GM18907 (cell line): ENCODE measurements at regions not wholly inside any gene's neighbourhood (a gene's known extent, or its start where the extent isn't known, plus 50 kb on each side); places are given as distances from the start of the nearest gene placed in this dataset.

Source experiments
- ATAC-seq: cut with Tn5 transposase; IDR thresholded peaks from one replicate; pipeline ENCODE4 v1.9.1; 2021; ENCODE audit warnings: mild to moderate bottlenecking, moderate library complexity; ENCODE audit not compliant: unreplicated experiment

DNA sequence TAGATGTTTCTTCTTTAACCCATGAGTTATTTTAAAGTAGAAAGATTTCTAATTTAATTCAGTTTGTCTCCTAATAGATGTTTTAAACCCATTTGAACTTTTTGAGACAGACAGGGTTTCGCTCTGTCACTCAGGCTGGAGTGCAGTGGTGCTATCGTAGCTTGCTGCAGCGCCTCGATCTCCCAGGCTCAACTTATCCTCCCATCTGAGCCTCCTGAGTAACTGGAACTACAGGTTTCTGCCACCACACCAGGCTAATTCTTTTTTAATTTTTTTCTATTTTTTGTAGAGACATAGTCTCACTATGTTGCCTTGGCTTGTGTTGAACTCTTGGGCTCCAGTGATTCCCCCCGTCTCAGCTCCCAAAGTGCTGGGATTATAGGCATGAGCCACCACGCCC lies 53.0 kb upstream of the RAB18 start:
- ATAC-seq = no peak

DNA sequence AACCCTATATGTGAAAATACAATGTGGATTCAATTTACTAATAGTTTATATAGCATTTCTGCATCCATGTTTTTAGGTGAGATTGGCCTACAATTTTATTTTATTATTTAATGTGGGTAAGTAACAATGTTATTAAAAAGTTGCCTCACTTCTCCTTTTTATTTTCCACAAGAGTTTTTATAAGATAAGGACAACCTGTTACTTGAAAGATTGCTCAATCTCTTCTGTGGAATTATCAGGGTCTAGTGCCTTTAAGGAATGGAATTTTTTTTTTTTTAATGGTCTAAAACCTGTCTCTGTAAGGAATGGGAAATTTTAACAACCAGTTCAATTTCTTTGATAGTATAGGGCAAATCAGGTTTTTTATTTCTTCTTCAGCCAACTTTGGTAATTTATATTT lies 53.9 kb upstream of the RAB18 start:
- no peak for ATAC-seq

DNA sequence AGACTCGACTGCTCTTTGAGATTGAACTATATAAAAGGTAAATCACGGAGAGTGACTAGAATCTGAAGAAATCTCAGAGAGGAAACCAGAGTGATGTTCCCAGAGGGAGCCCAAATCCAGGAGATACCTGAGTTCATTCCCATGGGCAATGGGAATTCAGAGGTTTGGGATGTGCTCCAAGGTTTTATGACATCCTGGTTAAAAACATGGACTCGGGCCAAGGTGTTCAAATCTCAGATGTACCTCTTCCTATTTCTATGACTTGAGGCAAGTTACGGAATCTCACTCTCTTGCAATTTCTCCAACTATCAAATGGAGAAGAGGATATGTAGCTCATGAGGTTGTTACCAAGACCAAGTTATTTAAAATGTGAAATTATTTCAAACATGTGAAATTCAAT lies 54.5 kb upstream of the RAB18 start:
- no peak for ATAC-seq

DNA sequence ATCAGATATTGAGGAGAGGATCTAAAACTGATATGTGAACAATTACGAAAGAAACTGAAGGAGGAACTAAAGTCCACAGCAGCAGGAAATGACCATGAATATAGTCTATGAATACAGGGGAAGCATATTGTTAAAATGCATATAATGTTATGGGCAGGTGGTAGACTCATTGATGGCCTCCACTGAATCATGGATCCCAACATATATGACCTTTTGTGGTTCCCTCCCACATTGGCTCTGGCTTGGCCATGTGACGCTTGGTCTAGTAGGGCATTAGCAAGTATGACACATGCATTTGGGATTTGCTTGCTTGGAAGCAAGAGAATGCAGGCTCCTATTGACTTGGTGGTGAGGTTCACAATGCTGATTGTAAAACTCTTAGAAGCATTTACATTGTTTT lies 55.2 kb upstream of the RAB18 start:
- ATAC-seq = no peak

DNA sequence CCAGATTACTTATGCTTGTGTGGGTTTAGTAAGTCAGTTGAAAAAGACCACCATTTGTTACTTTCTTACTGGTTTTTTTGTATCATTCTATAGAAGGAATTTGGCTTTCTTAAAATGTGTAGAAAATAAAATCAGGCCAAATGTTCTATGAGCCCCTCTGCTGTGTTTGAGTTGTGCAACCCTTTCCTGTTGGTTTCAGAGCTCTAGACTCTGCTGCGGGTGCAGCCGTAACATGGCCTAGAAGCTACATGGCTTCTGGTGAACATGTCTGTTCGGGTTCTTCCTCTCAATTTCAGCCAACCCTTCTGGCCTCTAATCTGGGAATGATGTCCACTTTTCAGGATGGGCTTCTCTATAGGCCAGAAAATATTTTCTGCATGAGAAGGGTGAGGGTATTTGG lies 56.6 kb upstream of the RAB18 start:
- no peak for ATAC-seq

DNA sequence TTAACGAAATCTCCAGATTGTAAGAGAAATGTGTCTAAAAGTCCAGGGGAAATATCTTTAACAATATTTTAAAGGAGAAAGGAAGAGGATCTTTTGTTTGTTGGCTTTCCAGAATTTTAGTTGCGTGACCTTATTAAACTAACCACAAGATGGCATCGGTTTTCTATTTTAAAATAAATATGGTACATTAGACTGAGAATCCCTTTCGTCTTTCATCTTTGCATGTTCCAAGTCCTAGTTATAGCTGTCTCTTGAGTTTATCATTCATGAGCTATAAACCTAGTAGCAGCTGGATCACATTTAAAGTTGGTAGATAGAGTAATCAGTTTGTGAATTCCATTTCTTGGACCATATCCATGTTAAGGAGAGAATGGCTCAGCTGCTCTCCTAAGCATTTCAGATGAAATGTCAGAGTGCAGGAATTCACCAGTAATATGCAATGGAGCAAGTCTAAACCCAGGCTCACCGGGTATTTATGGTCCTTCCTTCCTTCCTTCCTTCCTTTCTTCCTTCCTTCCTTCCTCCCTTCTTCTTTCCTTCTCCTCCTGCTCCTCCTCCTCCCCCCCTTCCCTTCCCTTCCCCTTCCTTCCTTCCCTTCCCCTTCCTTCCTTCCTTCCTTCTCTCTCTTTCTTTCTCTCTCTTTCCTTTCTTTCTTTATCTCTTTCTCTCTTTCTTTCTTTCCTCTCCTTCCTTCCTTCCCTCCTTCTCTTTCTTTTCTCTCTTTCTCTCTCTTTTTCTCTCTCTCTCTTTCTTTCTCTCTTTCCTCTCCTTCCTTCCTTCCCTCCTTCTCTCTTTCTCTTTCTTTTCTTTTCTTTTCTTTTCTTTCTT lies 57.8 kb upstream of the RAB18 start:
- no peak for ATAC-seq

DNA sequence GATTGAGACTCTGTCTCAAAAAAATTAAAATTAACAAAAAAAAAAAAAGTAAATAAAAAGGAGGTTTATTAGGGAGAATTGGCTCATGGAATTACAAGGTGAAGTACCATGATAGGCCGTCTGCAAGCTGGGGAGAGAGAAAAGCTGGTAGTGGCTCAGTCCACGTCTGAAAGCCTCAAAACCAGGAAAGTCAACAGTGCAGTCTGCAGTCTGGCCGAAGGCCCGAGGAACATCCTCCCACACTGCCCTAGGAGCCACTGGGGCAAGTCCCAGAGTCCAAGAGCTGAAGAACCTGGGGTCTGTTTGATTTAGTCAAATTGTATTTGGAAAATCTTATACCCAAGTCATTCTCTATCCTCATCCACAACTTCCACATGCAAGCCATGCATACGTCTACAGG lies 59.0 kb upstream of the RAB18 start:
- no peak for ATAC-seq

DNA sequence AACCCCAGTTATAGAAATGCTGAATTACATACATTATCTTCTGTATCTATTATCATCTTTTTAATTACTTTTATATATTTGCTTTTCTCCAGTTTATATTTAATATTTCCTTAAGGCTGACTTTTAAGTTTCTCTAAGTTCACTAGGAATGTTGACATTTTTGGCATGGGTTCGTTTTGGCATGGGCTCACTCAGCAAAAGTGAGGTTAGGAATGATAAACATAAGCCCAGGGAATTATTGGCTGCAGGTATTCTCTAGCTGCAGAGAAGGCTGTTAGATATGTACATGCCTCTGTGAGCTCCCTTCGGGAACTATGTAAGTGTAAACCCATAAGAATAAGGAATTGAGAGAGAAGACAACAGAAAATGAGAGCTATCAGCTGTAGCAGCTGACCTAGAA lies 63.6 kb upstream of the RAB18 start:
- no peak for ATAC-seq

DNA sequence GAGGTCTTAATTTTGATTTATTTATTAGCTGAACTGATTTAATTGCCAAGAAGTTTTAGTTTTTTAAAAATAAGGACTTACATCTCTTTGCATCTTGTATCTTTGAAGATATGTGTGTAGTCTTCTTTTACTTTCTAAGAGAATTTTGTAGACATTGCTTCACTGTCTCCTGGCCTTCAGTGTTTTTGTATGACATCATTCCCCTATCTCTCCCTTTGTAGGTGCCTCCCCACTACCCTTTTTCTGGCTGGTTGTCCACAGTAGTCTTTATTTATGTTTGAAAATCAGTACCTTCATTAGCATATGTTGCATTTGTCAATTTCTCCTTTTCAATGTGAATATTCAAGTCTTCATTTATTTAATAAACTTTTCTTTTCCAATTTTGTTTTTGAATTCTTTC lies 64.1 kb upstream of the RAB18 start:
- no peak for ATAC-seq

DNA sequence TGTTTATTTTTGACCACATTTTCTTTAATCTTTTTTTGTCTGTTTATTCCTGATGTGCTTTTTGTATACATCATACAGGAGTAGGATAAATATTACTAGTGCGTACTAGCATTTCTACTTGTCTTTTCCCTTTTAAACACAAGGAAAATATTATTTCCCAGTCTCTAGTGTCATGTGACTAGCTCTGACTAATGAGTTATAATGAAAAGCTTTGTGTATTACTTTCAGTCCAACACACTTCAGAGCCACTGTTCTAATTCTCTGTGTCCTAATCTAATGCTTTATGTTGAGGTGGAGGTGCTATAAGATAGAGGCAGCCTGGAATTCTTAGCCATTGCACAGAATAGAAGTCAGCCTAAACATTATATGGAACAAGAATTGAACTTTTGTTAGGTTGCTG lies 65.0 kb upstream of the RAB18 start:
- no peak for ATAC-seq

DNA sequence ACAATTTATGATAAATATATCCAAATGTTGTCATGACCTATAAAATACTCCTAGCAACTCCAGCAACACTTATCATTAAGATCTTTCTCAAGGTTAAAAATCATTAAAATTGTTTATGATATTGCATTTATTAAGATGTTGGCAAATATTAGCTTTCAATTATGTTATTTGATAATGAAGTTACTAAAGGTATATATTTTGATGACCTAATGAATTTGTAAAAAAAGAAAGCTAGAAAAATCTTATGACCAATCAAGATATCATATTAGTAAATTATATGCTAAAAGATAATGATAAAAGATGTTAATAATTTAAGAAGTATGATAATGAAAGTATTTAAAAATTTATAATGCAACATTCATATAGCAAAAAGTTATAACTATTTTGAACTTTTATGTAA lies 66.3 kb upstream of the RAB18 start:
- no peak for ATAC-seq

DNA sequence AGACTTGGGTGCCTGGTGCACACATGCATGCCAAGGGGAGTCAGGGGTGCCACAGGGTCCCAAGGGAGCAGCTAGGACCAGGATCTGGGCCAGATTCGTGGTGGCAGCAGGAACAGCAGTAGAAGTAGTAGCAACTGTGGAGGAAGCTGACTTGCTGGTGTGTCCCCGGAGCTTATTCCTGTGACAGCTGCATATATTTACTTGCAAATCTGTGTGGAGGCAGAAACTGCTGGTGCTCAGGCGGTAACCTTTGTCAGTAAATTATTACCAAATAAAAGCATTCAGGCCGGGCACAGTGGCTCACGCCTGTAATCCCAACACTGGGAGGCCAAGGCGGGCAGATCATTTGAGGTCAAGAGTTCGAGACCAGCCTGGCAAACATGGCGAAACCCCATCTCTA lies 67.4 kb upstream of the RAB18 start:
- no peak for ATAC-seq

DNA sequence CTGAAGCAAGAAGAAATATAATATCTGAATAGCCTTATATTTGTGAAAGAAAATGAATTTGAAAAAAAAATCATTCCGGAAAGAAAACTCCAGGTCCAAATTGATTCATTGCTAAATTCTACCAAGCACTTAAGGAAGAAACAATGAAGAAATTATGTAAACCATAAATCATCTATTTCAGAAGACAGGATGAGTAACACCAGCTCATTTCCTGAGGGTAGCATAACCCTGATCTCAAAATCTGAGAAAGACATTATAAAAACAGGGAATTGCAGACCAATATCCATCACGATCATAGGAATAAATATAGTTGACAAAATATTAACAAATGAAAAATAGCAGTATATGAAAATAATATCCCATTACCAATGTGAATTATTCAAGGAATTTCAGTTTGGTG lies 70.1 kb upstream of the RAB18 start:
- no peak for ATAC-seq

DNA sequence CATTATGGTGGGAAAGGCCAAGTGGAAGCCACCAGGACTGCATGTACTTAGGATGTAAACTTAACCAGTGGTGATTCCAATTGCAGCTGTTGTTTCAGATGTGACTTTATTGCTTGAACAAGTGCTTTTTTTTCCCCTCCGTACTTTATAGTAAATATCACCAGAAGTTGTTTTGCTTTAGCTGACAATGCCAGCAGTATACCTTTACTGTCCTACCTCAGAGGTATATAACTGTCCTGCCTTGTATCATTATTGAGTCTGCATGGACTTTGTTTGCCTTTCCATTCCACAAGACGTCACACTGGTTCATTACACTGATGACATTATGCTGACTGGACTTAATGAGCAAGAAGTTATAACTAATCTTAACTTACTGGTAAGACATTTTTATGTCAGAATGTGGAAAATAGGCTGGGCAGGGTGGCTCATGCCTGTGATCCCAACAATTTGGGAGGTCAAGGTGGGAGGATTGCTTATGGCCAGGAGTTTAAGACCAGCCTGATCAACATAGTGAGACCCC lies 77.1 kb upstream of the RAB18 start:
- no peak for ATAC-seq

DNA sequence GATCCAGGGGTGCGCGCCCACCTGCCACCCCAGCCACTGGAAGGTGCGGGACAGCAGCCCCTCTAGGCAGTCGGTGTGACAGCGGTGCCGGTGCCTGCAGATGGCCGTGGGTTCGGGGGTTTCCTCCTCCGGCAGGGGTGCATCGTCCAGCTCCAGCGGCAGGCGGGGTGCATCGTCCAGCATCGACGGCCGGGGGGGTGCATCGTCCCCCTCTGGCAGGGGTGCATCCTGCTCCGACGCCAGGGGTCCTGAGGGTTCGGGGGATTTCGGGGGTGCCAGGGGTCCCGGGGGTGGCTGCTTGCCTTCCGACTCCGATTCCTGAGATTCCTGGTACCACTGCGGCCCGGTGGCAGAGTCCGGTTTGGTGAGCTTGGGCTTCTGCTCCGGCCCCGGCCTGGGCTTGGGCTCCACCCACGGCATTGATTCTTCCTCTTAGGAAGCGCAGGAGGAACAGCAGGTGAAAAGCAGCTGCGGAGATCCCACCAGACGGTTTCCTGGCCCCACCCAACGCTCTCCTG lies 90.2 kb upstream of the RAB18 start:
- no peak for ATAC-seq

DNA sequence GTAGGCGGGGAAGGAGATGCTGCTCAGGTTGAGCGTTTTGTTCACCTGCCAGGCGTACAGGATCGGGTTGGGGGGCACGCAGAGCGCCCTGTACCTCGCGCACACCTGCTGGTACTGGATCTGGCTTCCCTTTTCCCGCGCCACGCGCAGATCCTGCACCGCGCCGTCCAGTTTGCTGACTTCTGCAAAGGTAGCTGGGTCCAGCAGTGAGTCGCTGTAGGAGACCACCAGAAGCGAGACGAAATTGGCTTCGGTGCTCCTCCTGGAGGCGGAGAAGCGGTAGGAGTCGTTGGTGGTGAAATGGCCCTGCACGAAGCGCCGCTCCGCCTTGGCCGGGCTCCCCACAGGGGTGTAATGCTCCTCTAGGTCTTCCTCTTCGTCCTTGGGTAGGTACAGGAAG lies 90.7 kb upstream of the RAB18 start:
- no peak for ATAC-seq

DNA sequence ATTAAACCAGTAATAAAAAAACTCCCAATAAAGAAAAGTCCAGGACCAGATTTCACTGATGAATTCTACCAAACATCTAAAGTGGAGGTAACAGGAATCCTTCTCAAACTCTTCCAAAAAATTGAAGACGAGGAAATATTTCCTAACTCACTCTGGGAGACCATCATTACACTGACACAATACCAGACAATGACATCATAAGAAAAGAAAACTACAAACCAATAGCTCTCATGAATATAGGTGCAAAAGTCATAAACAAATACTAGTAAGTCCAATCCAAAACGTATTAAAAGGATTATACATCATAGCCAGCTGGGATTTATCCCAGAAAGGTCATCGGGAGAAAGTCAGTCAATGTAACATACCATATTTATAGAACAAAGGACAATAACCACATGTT lies 94.0 kb upstream of the RAB18 start:
- no peak for ATAC-seq

DNA sequence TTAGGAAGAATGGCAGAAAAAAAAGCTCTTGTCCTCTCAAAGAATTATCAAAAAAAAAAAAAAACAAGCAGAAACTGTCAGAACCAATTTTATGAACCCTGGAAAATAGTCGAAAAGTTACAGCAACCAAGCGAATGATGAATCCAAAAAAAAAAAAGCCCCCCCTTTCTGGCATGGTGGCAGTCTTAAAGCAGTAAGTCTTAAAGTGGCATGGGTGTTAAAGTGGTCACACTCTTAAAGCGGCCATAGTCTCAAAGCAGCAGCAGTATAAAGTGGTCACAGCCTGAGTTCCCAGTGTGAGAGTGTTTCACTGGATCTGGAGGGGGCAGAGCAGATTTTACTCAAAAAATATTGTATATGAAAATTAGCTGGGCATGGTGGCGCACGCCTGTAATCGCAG lies 96.8 kb upstream of the RAB18 start:
- ATAC-seq = no peak

DNA sequence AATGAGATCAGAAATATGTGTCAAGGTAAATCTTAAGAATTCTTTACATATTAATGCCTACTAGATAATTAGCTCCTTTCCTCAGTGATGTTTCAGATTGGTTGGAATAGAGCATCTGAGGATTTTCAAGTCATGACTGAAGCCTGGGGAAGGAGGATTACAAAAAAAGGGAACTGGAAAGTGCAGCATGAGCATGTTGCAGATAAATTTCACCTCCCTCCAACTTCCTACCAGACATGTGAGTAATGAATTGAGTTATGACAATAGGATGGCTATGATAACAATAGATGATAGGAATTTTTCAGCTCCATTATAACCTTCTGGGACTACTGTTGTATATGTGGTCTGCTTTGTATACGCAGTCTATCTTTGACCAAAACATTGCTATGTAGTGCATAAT lies 104.2 kb upstream of the RAB18 start:
- ATAC-seq = no peak

DNA sequence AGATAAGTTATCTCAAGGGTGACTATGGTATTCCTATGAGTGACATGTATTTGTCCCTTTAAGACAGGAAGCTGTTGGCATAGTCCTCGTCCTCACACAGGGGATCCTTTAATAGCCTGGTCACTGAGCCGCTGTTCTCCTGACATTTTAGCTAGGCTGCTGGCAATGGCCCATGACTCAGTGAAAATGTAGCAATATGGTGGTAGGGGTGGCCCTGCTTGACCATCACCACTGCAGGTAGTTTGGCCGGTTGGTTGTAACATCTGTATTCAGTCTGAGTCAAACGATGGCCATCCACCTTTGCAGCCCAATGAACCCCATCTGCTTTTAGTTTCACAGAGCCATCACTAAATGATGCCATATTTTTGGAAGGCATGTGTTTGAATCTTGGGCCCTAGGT lies 110.1 kb upstream of the RAB18 start:
- no peak for ATAC-seq

DNA sequence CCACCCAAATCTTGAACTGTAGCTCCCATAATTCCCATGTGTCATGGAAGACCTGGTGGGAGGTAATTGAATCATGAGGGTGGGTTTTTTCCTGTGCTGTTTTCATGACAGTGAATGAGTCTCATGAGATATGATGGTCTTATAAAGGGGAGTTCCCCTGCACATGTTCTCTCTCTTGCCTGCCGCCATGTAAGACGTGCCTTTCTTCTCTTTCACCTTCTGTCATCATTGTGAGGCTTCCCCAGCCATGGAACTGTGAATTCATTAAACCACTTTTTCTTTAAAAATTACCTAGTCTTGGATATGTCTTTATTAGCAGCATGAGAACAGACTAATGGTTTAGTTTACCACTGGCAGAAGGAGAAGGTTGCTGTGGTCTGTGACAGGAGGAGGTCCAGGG lies 111.5 kb upstream of the RAB18 start:
- no peak for ATAC-seq

DNA sequence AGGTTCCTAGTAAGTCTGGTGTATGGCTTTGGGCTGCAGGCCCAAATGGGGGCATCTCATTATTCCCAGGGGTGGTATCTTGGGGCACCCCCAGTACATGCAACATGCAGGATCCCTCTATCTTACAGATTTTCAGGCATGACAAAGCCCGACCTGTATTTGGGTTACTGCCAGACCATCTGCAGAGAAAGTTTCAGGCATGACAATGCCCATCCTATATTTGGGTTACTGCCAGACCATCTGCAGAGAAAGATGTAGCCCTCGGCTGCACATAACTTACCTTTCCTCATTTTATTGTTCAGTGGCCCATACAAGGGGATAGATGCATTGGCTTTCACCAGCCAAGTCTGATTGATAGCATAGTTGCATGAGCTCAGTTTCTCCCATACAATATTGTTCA lies 112.2 kb upstream of the RAB18 start:
- ATAC-seq = no peak

DNA sequence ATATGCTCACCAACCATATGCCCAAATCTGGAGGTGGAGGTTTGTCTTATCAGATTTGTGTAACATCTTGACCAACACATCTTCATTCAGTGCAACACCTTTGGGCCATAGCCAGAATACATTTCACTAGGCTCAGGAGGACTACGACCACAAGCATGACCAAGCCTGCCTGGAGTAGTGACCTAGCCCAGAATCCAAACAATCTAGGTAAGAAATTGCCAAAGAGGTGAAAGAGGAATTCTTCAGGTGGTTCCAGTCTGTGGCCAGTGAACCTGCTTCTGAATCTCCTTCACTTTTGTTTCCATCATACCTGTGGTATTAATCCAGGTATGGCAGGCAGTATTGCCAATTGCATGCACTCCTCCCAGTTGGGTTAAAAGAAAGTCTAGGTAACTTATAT lies 112.8 kb upstream of the RAB18 start:
- ATAC-seq = no peak
